ENCODE measurements at regions not wholly inside any gene's neighbourhood (a gene's known extent, or its start where the extent isn't known, plus 50 kb on each side); places are given as distances from the start of the nearest gene placed in this dataset.

GRCh38 chr20:53853111-53853713 lies 217.2 kb downstream of the BCAS1 start:
- Histone ChIP-seq H3K9ac (ENCODE audit: low read depth in 1 of 2, low read length in 2 of 2) (no peak overlapping the region), H3K27ac (ENCODE audit: low read depth in 1 of 2, low read length in 2 of 2) (no peak overlapping the region), H3K4me3 (ENCODE audit: low read depth in 1 of 3, low read length in 3 of 3) (no peak overlapping the region), H3K4me1 (ENCODE audit: control insufficient read depth in 4 of 4, insufficient read depth in 4 of 4, low read length in 3 of 4) (peaks cover 0 to 4% (median 0%) of the 10 kb centered on the region in 4 donors), H3K36me3 (ENCODE audit: control insufficient read depth in 4 of 4, insufficient read depth in 3 of 4, low read depth in 1 of 4, low read length in 3 of 4) (no peaks in the 10 kb centered on the region), H3K9me3 (ENCODE audit: control insufficient read depth in 4 of 4, low read length in 3 of 4) (no peaks in the 10 kb centered on the region), H3K27me3 (ENCODE audit: control insufficient read depth in 4 of 4, insufficient read depth in 4 of 4, low read length in 3 of 4) (no peaks in the 10 kb centered on the region)
- DNase-seq (ENCODE audit: low spot score), result no peak
- TF ChIP-seq, protein P1, sequence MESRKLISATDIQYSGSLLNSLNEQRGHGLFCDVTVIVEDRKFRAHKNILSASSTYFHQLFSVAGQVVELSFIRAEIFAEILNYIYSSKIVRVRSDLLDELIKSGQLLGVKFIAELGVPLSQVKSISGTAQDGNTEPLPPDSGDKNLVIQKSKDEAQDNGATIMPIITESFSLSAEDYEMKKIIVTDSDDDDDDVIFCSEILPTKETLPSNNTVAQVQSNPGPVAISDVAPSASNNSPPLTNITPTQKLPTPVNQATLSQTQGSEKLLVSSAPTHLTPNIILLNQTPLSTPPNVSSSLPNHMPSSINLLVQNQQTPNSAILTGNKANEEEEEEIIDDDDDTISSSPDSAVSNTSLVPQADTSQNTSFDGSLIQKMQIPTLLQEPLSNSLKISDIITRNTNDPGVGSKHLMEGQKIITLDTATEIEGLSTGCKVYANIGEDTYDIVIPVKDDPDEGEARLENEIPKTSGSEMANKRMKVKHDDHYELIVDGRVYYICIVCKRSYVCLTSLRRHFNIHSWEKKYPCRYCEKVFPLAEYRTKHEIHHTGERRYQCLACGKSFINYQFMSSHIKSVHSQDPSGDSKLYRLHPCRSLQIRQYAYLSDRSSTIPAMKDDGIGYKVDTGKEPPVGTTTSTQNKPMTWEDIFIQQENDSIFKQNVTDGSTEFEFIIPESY (IDR thresholded peaks at IDR 0.05), result no peak
- TF ChIP-seq, protein P2, sequence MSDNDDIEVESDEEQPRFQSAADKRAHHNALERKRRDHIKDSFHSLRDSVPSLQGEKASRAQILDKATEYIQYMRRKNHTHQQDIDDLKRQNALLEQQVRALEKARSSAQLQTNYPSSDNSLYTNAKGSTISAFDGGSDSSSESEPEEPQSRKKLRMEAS (IDR thresholded peaks at IDR 0.05), result no peak
- TF ChIP-seq CTCF (IDR thresholded peaks at IDR 0.05; ENCODE audit: low read depth, low read length, missing input control) (no peak), RAD21 (IDR thresholded peaks at IDR 0.05) (no peak), RXRA (IDR thresholded peaks at IDR 0.05) (no peak), JUND (IDR thresholded peaks at IDR 0.05) (no peak), HNF4G (IDR thresholded peaks at IDR 0.05) (no peak), EGR1 (IDR thresholded peaks at IDR 0.05; ENCODE audit: low read depth in 2 of 2) (no peak), REST (IDR thresholded peaks at IDR 0.05) (no peak), YY1 (IDR thresholded peaks at IDR 0.05) (no peak), NR2F2 (IDR thresholded peaks at IDR 0.05) (no peak), TAF1 (conservative IDR thresholded peaks at IDR 0.05) (no peak), SP1 (IDR thresholded peaks at IDR 0.05) (no peak), HNF4A (conservative IDR thresholded peaks at IDR 0.05) (no peak)
- TF ChIP-seq, protein P3, sequence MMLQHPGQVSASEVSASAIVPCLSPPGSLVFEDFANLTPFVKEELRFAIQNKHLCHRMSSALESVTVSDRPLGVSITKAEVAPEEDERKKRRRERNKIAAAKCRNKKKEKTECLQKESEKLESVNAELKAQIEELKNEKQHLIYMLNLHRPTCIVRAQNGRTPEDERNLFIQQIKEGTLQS (IDR thresholded peaks at IDR 0.05), result no peak
- 85% methylated on average over 4 of the region's 4 CpGs for WGBS

GRCh38 chr20:53852691-53853090 lies 217.7 kb downstream of the BCAS1 start:
- Histone ChIP-seq H3K27ac (ENCODE audit: low read depth in 1 of 2, low read length in 2 of 2) (no peak overlapping the region), H3K9me3 (ENCODE audit: control insufficient read depth in 4 of 4, low read length in 3 of 4) (no peaks in the 10 kb centered on the region), H3K9ac (ENCODE audit: low read depth in 1 of 2, low read length in 2 of 2) (no peak overlapping the region), H3K27me3 (ENCODE audit: control insufficient read depth in 4 of 4, insufficient read depth in 4 of 4, low read length in 3 of 4) (no peaks in the 10 kb centered on the region), H3K4me3 (ENCODE audit: low read depth in 1 of 3, low read length in 3 of 3) (no peak overlapping the region), H3K4me1 (ENCODE audit: control insufficient read depth in 4 of 4, insufficient read depth in 4 of 4, low read length in 3 of 4) (peaks cover 0 to 1% (median under 1%) of the 10 kb centered on the region in 4 donors), H3K36me3 (ENCODE audit: control insufficient read depth in 4 of 4, insufficient read depth in 3 of 4, low read depth in 1 of 4, low read length in 3 of 4) (no peaks in the 10 kb centered on the region)
- 95% methylated on average over 5 of the region's 5 CpGs for WGBS
- no peak for DNase-seq (ENCODE audit: low spot score)
- no peak for TF ChIP-seq FOXA2 (IDR thresholded peaks at IDR 0.05)
- no peak for TF ChIP-seq HNF4A (conservative IDR thresholded peaks at IDR 0.05)
- no peak for TF ChIP-seq CTCF (IDR thresholded peaks at IDR 0.05; ENCODE audit: low read depth, low read length, missing input control)
- no peak for TF ChIP-seq REST (IDR thresholded peaks at IDR 0.05)
- no peak for TF ChIP-seq RAD21 (IDR thresholded peaks at IDR 0.05)
- no peak for TF ChIP-seq FOXA1 (IDR thresholded peaks at IDR 0.05)
- no peak for TF ChIP-seq YY1 (IDR thresholded peaks at IDR 0.05)
- TF ChIP-seq, protein P3 (IDR thresholded peaks at IDR 0.05), result no peak
- TF ChIP-seq NR2F2 (IDR thresholded peaks at IDR 0.05), result no peak

All from liver (tissue), 8 donors.